Parathyroid adenoma (tissue), 2 donors: ENCODE measurements at regions not wholly inside any gene's neighbourhood (a gene's known extent, or its start where the extent isn't known, plus 50 kb on each side); places are given as distances from the start of the nearest gene placed in this dataset.

Experiments used
- H2AFZ ChIP-seq: fragments of 300-600 bp; sonication (generic); one replicate; pipeline ENCODE4 v1.7.0; 2017; ENCODE audit warnings: antibody characterized with exemption, mild to moderate bottlenecking
- H3K27ac ChIP-seq: fragments of 300-600 bp; sonication (generic); one replicate; pipeline ENCODE4 v1.7.0; 2017
- H3K27me3 ChIP-seq: fragments of 300-600 bp; sonication (generic); one replicate; pipeline ENCODE4 v1.7.0; 2017; ENCODE audit warnings: low read length; ENCODE audit not compliant: control insufficient read depth, insufficient read depth
- H3K36me3 ChIP-seq: fragments of 300-600 bp; sonication (generic); one replicate; pipeline ENCODE4 v1.7.0; 2017; ENCODE audit warnings: low read length; ENCODE audit not compliant: control insufficient read depth, insufficient read depth
- H3K4me1 ChIP-seq: fragments of 300-600 bp; sonication (generic); one replicate; pipeline ENCODE4 v1.7.0; 2017; ENCODE audit warnings: control low read depth
- H3K4me2 ChIP-seq: fragments of 300-600 bp; sonication (generic); one replicate; pipeline ENCODE4 v1.7.0; 2017; ENCODE audit warnings: low read length
- H3K4me3 ChIP-seq: fragments of 300-600 bp; sonication (generic); one replicate; pipeline ENCODE4 v1.7.0; 2017; ENCODE audit warnings: low read depth, low read length
- H3K79me2 ChIP-seq: fragments of 300-600 bp; sonication (generic); one replicate; pipeline ENCODE4 v1.7.0; 2017; ENCODE audit warnings: control low read depth
- H3K9ac ChIP-seq: fragments of 300-600 bp; sonication (generic); one replicate; pipeline ENCODE4 v1.7.0; 2017; ENCODE audit warnings: mild to moderate bottlenecking
- H3K9me3 ChIP-seq: fragments of 300-600 bp; sonication (generic); one replicate; pipeline ENCODE4 v1.7.0; 2017; ENCODE audit warnings: low read length; ENCODE audit not compliant: control insufficient read depth
- TF ChIP-seq, protein P1 (sequence below): fragments of 300-600 bp; sonication (generic); IDR thresholded peaks from one replicate; pipeline ENCODE4 v1.7.0; 2017; ENCODE audit warnings: antibody characterized with exemption, mild to moderate bottlenecking
- donor health status: primary hyperparathyroidism.

DNA sequence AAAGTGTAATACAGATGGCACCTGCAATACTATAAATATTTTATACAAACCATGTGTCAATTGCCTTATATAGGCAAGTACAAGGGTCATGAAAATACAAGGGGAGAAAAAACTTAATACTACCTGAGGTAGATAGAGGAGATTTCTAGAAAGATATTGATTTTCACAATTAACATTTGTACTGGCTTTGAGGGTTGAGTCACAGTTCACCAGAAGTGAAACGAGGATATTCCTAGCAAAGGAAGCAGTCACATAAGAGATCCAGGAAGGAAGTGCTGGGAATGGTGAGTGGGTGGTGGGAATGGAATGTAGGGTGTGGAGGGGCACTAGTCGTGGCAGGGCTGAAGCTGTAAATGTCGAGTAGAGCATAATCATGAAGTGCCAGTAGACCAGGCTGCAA, 108.7 kb downstream of the P2RY1 start:
- no peak overlapping the region for H3K4me3 ChIP-seq
- H3K9me3 ChIP-seq = no peaks in the 10 kb centered on the region
- no peak overlapping the region for H3K4me2 ChIP-seq
- H3K36me3 ChIP-seq = no peaks in the 10 kb centered on the region
- H3K79me2 ChIP-seq = no peaks in the 10 kb centered on the region
- TF ChIP-seq, protein P1, sequence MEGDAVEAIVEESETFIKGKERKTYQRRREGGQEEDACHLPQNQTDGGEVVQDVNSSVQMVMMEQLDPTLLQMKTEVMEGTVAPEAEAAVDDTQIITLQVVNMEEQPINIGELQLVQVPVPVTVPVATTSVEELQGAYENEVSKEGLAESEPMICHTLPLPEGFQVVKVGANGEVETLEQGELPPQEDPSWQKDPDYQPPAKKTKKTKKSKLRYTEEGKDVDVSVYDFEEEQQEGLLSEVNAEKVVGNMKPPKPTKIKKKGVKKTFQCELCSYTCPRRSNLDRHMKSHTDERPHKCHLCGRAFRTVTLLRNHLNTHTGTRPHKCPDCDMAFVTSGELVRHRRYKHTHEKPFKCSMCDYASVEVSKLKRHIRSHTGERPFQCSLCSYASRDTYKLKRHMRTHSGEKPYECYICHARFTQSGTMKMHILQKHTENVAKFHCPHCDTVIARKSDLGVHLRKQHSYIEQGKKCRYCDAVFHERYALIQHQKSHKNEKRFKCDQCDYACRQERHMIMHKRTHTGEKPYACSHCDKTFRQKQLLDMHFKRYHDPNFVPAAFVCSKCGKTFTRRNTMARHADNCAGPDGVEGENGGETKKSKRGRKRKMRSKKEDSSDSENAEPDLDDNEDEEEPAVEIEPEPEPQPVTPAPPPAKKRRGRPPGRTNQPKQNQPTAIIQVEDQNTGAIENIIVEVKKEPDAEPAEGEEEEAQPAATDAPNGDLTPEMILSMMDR = no peak
- H3K27ac ChIP-seq = no peak overlapping the region
- no peak overlapping the region for H2AFZ ChIP-seq
- no peaks in the 10 kb centered on the region for H3K4me1 ChIP-seq
- no peaks in the 10 kb centered on the region for H3K27me3 ChIP-seq
- no peak overlapping the region for H3K9ac ChIP-seq

DNA sequence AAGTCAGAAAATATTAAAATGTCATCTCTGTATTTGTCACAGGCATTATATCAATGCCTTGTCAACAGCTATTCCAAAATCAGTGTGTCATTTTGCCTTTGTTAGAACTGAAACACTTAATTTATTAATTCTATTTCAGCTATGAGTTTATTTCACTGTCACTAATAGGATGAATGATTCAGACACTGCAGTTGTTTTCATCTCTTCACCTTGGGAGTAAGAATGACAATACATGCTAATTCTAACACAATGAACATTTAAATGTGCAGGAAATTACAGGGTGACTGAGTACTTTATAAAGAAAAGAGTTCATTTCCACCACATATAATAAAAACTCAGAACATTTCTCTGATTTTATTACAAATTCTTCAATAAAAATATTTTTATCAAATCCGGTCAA, 109.7 kb downstream of the P2RY1 start:
- Histone ChIP-seq H2AFZ (no peak overlapping the region), H3K4me1 (no peaks in the 10 kb centered on the region), H3K79me2 (no peaks in the 10 kb centered on the region), H3K9ac (no peak overlapping the region), H3K27me3 (no peaks in the 10 kb centered on the region), H3K36me3 (no peaks in the 10 kb centered on the region), H3K27ac (no peak overlapping the region), H3K4me2 (no peak overlapping the region), H3K4me3 (no peak overlapping the region), H3K9me3 (no peaks in the 10 kb centered on the region)
- TF ChIP-seq, protein P1 = no peak

DNA sequence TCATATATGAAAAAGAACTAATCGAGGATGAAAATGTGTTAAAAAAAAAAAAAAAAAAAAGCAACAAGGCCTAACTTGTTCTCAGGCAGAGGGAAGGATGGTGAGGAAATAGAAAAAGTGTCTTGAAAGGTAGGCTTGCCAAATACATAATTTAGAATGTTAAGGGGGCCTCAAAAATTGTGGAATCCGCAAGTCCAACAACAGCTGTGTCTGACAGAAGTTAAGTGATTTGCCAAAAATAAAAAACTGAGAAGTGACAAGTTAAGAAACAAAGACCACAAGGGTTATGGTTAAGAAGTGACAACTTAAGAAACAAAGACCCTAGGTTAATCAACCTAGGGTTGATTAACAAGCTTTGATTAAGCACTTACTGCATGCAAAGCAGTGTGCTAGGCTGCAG, 110.6 kb downstream of the P2RY1 start:
- H2AFZ ChIP-seq = no peak overlapping the region
- H3K4me2 ChIP-seq = no peak overlapping the region
- no peaks in the 10 kb centered on the region for H3K9me3 ChIP-seq
- H3K4me3 ChIP-seq = no peak overlapping the region
- H3K27me3 ChIP-seq = no peaks in the 10 kb centered on the region
- no peak overlapping the region for H3K27ac ChIP-seq
- TF ChIP-seq, protein P1 = no peak
- no peaks in the 10 kb centered on the region for H3K36me3 ChIP-seq
- H3K4me1 ChIP-seq = no peaks in the 10 kb centered on the region
- H3K9ac ChIP-seq = no peak overlapping the region
- H3K79me2 ChIP-seq = no peaks in the 10 kb centered on the region

DNA sequence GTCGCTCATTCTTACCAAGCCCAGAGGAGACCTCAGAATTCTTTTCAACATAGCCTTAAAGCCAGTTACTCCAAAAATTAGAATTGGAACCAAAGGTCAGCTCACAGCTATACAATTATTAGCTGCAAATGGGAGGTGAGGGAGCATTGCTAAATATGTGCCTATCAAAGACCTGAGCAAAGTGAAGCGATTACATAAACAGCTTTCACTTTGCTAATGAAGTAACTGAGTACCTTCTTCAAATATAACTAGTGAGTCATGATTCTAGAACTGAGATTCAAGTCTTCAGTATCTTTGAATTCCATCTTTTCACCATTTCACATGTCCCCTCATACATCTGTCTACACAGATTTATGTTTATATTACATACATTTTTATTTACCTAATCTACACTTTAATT, 122.6 kb downstream of the P2RY1 start:
- Histone ChIP-seq H3K4me3 (no peak overlapping the region), H2AFZ (no peak overlapping the region), H3K4me1 (no peaks in the 10 kb centered on the region), H3K27ac (no peak overlapping the region), H3K4me2 (no peak overlapping the region), H3K9me3 (no peaks in the 10 kb centered on the region), H3K9ac (no peak overlapping the region), H3K27me3 (no peaks in the 10 kb centered on the region), H3K36me3 (no peaks in the 10 kb centered on the region), H3K79me2 (no peaks in the 10 kb centered on the region)
- TF ChIP-seq, protein P1 = no peak

DNA sequence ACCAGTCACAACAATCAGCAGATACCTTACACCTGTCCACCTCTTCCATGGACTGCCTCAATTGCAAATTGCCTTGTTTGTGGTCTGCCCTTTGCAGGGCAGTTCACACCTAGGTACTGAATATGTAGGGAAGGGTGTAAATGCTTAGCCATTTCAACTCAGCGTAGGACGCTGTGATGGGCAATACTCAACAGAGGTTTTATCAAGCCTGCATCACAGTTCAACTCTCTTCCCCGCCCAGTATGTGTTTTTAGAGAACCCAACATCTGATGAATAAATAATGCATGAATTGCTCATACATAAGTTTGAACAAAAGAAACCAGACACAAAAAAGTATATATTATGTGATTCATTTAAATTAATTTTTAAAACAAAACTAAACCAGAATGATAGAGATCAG, 124.4 kb downstream of the P2RY1 start:
- H3K9ac ChIP-seq = no peak overlapping the region
- no peak overlapping the region for H3K4me2 ChIP-seq
- H3K36me3 ChIP-seq = no peaks in the 10 kb centered on the region
- no peaks in the 10 kb centered on the region for H3K9me3 ChIP-seq
- no peak overlapping the region for H3K27ac ChIP-seq
- H3K4me3 ChIP-seq = no peak overlapping the region
- H2AFZ ChIP-seq = no peak overlapping the region
- no peaks in the 10 kb centered on the region for H3K27me3 ChIP-seq
- no peaks in the 10 kb centered on the region for H3K4me1 ChIP-seq
- TF ChIP-seq, protein P1 = no peak
- no peaks in the 10 kb centered on the region for H3K79me2 ChIP-seq
